HG03439 (cell line): ENCODE measurements at regions not wholly inside any gene's neighbourhood (a gene's known extent, or its start where the extent isn't known, plus 50 kb on each side); places are given as distances from the start of the nearest gene placed in this dataset.
A peak's percentile ranks its signal among the peaks of the same experiment; 100 is the strongest.

ENCODE experiments used
- ATAC-seq: cut with Tn5 transposase; IDR thresholded peaks from one replicate; pipeline ENCODE4 v1.9.1; 2021; ENCODE audit warnings: mild to moderate bottlenecking, moderate library complexity; ENCODE audit not compliant: unreplicated experiment

DNA sequence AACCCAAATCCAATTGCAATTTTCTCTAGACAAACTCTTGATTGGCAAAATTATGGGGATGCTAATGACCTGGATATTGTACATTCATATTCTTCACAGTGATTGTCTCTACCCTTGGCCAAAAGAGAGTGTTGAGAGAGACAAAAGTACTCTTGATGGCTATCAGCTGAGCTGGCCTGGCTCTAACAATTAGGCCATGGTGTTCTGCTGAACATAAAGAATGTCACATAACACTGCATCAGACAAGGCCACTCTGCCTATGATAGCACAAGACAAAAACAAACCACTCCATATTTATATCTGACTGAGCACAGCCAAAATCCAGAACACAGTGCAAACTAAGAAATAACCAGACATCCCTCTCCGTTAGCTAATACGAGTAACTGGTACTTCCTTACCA lies 101.7 kb downstream of the ADAMTS1 start:
- ATAC-seq, result no peak

DNA sequence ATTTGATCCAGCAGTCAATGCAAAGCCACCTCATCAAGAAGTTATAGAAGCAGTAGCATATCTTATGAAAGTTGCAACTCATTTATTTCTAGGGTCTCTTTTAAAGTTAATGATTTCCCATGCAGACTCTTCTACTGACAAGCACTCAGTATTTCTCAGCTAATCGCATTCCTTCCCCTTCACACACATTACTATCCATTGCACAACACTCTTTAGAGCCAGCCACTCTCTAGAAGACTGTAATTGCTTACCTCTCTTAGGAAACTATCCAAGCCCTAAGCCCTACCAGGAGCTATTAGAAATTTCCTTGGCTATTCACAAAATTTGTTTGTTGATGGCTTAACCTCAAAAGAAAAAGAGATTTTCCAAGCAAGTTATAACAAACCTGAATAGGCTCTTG lies 106.0 kb downstream of the ADAMTS1 start:
- ATAC-seq, result no peak

GRCh38 chr21:26736449-26736848 lies 108.8 kb downstream of the ADAMTS1 start:
- ATAC-seq, result no peak

DNA sequence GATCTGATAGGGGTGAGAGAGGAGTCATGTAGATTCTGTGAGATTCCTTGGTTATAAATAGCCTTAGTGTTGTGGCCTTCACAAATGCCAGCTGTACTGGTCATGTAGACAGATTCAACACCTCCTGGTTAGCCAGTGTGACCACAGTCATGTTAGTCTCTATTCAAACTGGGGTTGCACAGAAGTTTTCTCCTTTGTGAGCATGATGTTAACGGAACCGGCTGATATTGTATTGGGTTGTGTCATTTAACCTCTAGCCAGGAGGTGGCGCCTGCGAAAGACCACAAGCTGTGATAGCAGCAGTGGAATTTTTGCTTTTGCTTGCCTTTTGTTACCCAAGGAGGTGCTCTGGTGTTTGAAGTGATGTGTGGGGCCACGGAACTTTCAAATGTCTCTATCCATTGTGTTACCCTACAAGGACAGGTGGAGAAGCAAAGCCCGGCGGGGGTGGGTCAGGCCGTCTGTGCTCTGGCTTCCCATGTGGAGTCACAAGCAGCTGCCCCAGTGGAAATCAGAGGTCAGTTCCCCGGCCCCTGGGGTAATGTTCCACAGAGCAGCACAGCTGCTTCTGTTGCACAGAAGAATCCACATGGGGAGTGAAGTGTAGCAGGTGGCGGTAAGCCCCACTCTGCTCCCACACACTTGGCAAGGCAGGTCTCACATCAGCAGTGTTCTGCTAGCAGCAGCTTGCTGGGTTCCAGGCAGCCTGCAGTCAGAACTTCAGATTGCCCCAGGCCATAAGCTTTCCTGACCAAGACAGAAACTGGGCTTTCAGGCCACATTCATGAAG lies 112.6 kb downstream of the ADAMTS1 start:
- no peak for ATAC-seq

- no peak for ATAC-seq
Measured at GRCh38 chr21:26719750-26720149, 125.5 kb downstream of the ADAMTS1 start.

DNA sequence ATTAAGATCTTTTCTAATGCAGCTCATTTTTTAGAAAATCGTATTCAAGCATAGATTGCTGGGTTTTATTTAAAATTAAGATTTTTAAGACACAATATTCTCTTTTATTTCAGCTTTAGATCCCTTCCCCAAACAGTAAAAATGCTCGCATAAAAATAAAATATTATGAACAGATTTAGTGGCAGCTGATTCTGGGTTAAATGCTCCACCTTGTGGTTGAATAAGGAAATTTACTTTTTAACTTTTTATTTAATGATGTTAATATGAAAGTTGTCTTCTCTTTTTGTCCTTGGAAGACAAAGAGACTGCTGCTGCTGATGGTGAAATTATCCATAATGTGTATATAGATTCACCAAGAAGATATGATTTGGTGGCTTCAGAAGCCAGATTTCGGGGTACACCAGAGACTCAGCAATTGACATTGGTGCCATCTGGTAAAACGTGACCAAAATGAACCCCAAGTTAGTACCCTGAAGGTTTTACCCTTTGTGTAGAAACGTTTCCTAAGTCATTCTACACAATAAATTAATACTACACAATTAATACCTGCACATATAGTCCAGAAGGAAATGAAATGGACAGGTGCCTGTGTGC lies 128.0 kb downstream of the ADAMTS1 start:
- no peak for ATAC-seq

DNA sequence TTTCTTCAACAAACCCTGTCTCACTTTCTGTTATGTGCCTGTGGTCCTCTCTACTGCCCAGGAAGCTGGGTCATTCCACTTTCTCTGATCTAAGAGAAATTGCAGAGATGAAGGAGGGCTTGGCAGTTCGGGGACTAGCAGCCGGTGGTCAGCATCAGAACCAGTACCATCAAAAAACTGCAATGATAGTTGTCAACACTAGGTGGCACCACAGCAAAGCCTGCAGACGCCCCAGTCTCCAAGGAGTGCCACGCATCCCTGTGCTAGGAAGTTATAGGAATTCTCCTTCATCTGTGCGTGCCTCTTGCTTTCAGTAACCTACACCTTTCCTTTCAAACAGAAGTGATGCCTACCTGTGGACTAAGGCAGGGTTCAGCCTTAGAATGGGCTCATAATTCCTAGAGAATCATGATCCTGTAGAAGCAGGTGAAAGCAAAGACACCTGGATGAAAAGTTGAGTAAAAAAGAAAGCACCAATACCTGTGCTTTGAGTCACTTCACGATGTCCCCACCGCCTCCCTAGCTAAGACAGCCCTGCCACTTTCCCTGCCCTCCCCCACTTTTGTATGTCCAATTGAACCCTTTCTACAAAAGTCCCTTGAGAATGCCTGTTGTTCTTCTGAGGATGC lies 129.2 kb downstream of the ADAMTS1 start:
- peak; percentile 53 for ATAC-seq

- ATAC-seq, result no peak
Measured at GRCh38 chr21:26715116-26715515, 130.1 kb downstream of the ADAMTS1 start.

- no peak for ATAC-seq
Measured at GRCh38 chr21:26710155-26710554, 135.1 kb downstream of the ADAMTS1 start.

DNA sequence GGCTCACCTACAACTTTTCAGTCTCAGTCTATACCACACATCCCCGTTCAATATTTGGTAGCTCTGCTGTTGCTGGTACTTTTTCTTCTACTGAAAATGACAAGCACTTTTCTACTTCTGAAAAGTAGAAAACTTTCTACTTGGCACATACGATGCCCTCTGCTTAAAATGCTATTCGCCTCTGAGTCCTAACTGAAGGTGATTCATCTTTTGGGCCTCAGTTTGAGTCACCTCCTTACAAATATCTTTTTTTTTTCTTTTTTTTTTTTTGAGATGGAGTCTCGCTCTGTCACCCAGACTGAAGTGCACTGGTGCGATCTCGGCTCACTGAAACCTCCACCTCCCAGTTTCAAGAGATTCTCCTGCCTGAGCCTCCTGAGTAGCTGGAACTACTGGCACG lies 136.0 kb upstream of the CYYR1 start:
- ATAC-seq, result no peak

DNA sequence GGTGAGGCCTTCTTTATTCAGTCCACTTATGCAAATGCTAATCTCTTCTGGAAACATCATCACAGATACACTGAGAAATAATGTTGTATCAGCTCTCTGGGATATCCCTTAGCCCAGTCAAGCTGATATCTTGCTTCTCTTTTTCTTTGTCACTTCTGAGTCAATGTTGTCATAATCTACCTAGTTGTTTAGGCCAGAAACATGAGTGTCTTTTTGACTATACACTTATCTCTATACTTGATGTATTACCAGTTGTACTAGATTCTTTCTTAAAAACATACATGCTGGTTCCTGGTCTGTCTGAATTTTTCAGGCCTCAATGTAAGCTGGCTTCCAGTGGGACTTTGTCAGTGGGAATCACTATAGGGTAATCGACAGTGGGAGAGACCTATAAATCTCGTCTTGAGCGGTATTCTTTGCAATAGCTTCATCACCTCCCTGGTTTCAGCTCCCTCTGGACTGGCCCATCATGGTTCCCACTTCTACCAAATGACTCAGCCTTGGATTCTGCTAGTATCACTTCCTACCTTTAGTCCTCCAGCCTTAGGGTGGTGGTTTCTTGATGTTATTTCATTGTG lies 135.2 kb upstream of the CYYR1 start:
- no peak for ATAC-seq

DNA sequence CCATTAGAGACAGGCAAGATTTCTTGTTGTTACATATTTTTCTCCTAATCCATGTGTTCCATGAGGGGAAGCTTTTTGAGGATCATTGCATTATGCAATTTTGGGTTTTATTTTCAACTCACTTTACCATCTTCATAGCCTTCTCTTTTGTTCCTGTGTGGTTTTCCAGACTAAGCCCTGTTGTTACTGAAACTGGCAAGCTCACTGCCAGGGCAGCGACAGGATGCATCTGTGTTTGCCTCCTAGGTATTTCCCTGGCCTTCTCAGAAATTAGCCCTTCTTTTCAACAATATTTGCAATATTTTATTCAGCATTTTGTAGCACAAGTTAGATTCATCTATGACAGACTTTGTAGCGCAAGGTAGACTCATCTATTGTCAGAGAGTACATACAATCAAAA lies 134.2 kb upstream of the CYYR1 start:
- ATAC-seq, result no peak

- ATAC-seq, result no peak
Measured at GRCh38 chr21:26698416-26698815, 125.3 kb upstream of the CYYR1 start.

DNA sequence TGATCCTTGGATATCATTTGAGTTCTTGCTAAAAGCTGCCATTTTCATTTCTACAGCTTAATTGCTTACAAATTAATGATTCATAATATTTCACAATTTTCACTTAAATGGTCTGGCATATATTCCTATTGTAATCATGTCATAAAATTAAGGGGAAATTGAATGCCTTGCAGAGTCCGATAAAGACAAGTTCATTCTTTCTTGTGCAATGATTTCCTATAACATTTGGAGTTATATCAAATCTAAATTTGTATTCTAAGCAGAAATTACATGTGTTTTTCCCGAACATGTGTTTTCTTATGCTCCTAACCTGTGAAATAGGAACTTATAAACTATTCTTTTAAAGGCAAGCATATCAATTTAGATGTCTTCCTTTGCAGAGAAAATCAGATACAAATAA lies 118.3 kb upstream of the CYYR1 start:
- ATAC-seq, result no peak

DNA sequence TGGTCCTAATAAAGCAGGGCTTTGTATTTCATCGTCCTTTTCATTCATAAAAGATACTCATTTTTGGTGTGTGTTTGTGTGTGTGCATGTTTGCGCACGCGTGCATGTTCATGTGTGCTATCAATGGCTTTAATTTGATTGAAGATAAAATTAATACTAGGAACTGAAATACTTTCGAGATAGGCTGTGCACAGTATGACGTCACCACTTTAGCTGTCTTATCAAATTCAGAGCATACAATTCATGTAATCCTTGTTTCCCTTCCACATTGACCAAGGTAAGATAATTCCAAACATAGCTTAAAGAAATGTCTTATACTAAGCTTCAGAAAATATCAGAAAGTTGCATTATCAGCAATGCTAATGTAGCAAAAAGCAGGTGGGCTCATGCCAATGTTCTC lies 113.6 kb upstream of the CYYR1 start:
- ATAC-seq, result no peak

DNA sequence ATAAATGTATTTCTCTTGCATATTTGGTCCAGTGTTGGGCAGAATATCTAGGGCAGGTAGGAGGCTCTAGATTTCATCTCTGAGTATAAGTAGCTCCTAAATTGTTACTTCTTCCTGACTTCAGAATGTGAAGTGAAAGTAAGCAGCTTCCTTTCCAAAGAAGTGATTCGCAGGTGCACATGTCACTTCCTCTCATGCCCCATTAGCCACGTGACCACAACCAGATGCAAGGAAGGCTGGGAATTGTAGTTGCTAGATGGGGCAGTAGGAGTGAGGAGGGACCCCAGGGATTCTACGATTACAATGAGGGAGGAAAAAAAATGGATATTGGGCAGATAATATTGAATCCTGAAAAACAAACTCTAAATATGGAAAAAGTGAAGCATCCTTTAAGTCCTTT lies 113.2 kb upstream of the CYYR1 start:
- ATAC-seq, result no peak

DNA sequence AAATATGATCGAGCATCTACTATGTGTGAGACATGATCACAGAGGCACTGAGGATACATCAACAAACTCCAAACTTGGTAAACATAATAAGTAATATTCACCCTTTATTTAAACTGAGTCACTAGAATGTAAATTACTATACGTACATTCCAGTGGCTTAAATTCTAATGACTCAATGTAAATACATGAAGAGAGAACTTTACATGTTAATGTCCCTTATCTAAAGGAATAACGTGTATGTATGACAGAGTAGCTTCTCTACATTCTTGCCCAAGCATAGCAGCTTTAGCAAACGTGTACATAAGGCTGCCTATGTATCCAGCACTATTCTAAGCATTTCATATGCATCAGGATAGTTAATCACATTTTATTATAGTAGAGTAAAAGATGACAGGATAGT lies 111.8 kb upstream of the CYYR1 start:
- ATAC-seq, result no peak

GRCh38 chr21:26683996-26684395 lies 110.9 kb upstream of the CYYR1 start:
- no peak for ATAC-seq

DNA sequence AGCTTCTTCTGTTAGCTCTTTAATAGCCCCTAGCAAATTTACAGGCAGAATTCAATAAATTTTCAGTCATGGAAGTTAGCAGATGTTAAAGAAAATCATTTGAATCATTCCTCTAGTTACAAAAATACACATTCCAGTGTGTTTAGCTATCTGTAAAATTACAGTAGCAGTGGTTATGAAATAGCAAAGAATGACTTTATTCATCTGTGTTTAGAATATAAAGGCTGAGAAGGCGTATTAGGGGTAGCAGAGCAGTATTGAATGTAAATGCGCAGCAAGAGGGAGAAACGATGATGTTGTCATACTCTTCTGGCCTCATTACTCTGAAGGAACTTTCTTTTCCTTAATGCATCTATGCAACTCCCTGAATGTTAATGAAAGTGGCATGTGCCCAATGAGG lies 106.2 kb upstream of the CYYR1 start:
- no peak for ATAC-seq

GRCh38 chr21:26674323-26674722 lies 101.2 kb upstream of the CYYR1 start:
- no peak for ATAC-seq

DNA sequence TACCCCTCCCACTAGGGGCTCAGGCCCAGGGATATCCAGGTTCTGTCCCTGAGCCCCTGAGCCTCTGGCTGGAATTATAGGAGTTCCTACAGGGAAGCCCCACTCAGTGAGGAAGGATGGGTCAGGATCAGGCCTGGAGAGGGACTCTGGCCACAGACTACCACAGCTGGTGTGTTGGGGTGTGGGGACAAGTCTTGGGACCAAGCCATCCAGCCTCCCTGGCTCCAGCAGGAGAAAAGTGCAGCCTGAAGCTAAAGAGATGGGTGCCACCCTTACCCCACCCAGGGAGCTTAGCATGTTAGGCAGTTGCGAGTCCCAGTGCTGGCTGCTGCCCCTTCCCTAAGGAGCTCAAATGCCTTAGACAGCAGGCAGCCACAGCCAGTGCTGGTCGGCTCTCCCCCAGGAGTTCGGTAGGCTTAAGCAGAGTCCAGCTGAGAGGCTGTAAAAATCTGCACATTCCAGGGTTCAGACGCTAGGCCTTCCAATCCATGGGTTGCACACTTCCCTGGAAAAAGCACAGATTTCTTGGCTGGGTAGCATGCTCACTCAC lies 96.2 kb upstream of the CYYR1 start:
- no peak for ATAC-seq

DNA sequence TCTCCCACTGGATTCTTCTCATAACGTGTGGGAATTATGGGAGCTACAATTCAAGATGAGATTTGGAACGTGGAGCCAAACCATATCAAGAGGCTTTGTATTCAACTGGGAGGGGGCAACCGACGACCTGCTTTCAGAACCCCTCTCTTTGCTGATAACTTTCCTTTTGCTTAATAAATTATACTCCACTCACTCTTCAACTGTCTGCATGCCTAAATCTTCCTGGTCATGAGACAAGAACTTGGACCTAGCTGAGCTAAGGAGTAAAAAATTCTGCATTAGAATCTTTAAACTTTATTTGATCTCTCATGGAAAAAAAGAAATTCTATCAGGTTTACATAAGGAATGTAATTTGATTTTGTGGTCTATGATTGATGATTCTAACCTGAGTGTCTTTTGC lies 86.7 kb upstream of the CYYR1 start:
- ATAC-seq, result no peak
